ENCODE measurements at regions not wholly inside any gene's neighbourhood (a gene's known extent, or its start where the extent isn't known, plus 50 kb on each side); places are given as distances from the start of the nearest gene placed in this dataset.
"Not testable (repeated sequence)": the region's sequence is repeated elsewhere in the genome, so short reads cannot be mapped to it uniquely, and the experiment has no call there.

GRCh38 chrX:1734806-1735205 is 119.9 kb downstream of the ASMT start:
- DNase-seq (ENCODE audit: insufficient read length, low spot score) (no peak), FAIRE-seq (no peak)
- TF ChIP-seq TAF1 (IDR thresholded peaks at IDR 0.05; ENCODE audit: low read depth, low read length) (no peak), PAX5 (IDR thresholded peaks at IDR 0.05; ENCODE audit: insufficient read depth, low read length, severe bottlenecking) (no peak), POLR2AphosphoS5 (IDR thresholded peaks at IDR 0.05; ENCODE audit: low read depth, low read length) (no peak), SPI1 (IDR thresholded peaks at IDR 0.05; ENCODE audit: low read depth, low read length) (no peak), POU2F2 (IDR thresholded peaks at IDR 0.05; ENCODE audit: low read depth, low read length) (no peak), POLR2A (IDR thresholded peaks at IDR 0.05; ENCODE audit: low read depth, low read length) (no peak)

GRCh38 chrX:1741816-1742394 is 127.0 kb downstream of the ASMT start:
- no peak for TF ChIP-seq PAX5 (IDR thresholded peaks at IDR 0.05; ENCODE audit: insufficient read depth, low read length, severe bottlenecking)
- no peak for TF ChIP-seq TAF1 (IDR thresholded peaks at IDR 0.05; ENCODE audit: low read depth, low read length)
- no peak for TF ChIP-seq POLR2A (IDR thresholded peaks at IDR 0.05; ENCODE audit: low read depth, low read length)
- TF ChIP-seq SPI1 (IDR thresholded peaks at IDR 0.05; ENCODE audit: low read depth, low read length), result no peak
- no peak for TF ChIP-seq POLR2AphosphoS5 (IDR thresholded peaks at IDR 0.05; ENCODE audit: low read depth, low read length)
- TF ChIP-seq POU2F2 (IDR thresholded peaks at IDR 0.05; ENCODE audit: low read depth, low read length), result no peak
- FAIRE-seq (no peak), DNase-seq (ENCODE audit: insufficient read length, low spot score) (no peak)

- no peak for FAIRE-seq
- DNase-seq (ENCODE audit: insufficient read length, low spot score), result no peak
- no peak for TF ChIP-seq SPI1 (IDR thresholded peaks at IDR 0.05; ENCODE audit: low read depth, low read length)
- TF ChIP-seq TAF1 (IDR thresholded peaks at IDR 0.05; ENCODE audit: low read depth, low read length), result no peak
- TF ChIP-seq POU2F2 (IDR thresholded peaks at IDR 0.05; ENCODE audit: low read depth, low read length), result no peak
- TF ChIP-seq PAX5 (IDR thresholded peaks at IDR 0.05; ENCODE audit: insufficient read depth, low read length, severe bottlenecking), result no peak
- no peak for TF ChIP-seq POLR2AphosphoS5 (IDR thresholded peaks at IDR 0.05; ENCODE audit: low read depth, low read length)
- no peak for TF ChIP-seq POLR2A (IDR thresholded peaks at IDR 0.05; ENCODE audit: low read depth, low read length)
These were observed 128.2 kb downstream of the ASMT start for GRCh38 chrX:1743105-1743504.

- TF ChIP-seq PAX5 (IDR thresholded peaks at IDR 0.05; ENCODE audit: insufficient read depth, low read length, severe bottlenecking), result no peak
- no peak for DNase-seq (ENCODE audit: insufficient read length, low spot score)
- no peak for FAIRE-seq
These were observed 128.8 kb downstream of the ASMT start for GRCh38 chrX:1743663-1744062.

GRCh38 chrX:1748408-1748807 is 133.5 kb downstream of the ASMT start:
- DNase-seq (ENCODE audit: insufficient read length, low spot score) (no peak), FAIRE-seq (no peak)
- no peak for TF ChIP-seq TAF1 (IDR thresholded peaks at IDR 0.05; ENCODE audit: low read depth, low read length)
- no peak for TF ChIP-seq POLR2A (IDR thresholded peaks at IDR 0.05; ENCODE audit: low read depth, low read length)
- TF ChIP-seq SPI1 (IDR thresholded peaks at IDR 0.05; ENCODE audit: low read depth, low read length), result no peak
- TF ChIP-seq POLR2AphosphoS5 (IDR thresholded peaks at IDR 0.05; ENCODE audit: low read depth, low read length), result no peak
- TF ChIP-seq POU2F2 (IDR thresholded peaks at IDR 0.05; ENCODE audit: low read depth, low read length), result no peak

- TF ChIP-seq POLR2AphosphoS5 (IDR thresholded peaks at IDR 0.05; ENCODE audit: low read depth, low read length) (no peak), PAX5 (IDR thresholded peaks at IDR 0.05; ENCODE audit: insufficient read depth, low read length, severe bottlenecking) (no peak), POU2F2 (IDR thresholded peaks at IDR 0.05; ENCODE audit: low read depth, low read length) (no peak), POLR2A (IDR thresholded peaks at IDR 0.05; ENCODE audit: low read depth, low read length) (no peak), SPI1 (IDR thresholded peaks at IDR 0.05; ENCODE audit: low read depth, low read length) (no peak), TAF1 (IDR thresholded peaks at IDR 0.05; ENCODE audit: low read depth, low read length) (no peak)
- DNase-seq (ENCODE audit: insufficient read length, low spot score) (no peak), FAIRE-seq (no peak)
These were observed 134.6 kb downstream of the ASMT start for GRCh38 chrX:1749499-1749898.

GRCh38 chrX:1750267-1750666 is 135.4 kb downstream of the ASMT start:
- FAIRE-seq (no peak), DNase-seq (ENCODE audit: insufficient read length, low spot score) (no peak)

GRCh38 chrX:1751781-1752180 is 136.9 kb downstream of the ASMT start:
- DNase-seq (ENCODE audit: insufficient read length, low spot score) (no peak), FAIRE-seq (no peak)
- no peak for TF ChIP-seq POLR2AphosphoS5 (IDR thresholded peaks at IDR 0.05; ENCODE audit: low read depth, low read length)

More at GRCh38 chrX:1750267-1750666, 135.4 kb downstream of the ASMT start:
- TF ChIP-seq POLR2A (IDR thresholded peaks at IDR 0.05; ENCODE audit: low read depth, low read length) (no peak), TAF1 (IDR thresholded peaks at IDR 0.05; ENCODE audit: low read depth, low read length) (no peak), SPI1 (IDR thresholded peaks at IDR 0.05; ENCODE audit: low read depth, low read length) (no peak), PAX5 (IDR thresholded peaks at IDR 0.05; ENCODE audit: insufficient read depth, low read length, severe bottlenecking) (no peak), POLR2AphosphoS5 (IDR thresholded peaks at IDR 0.05; ENCODE audit: low read depth, low read length) (no peak), POU2F2 (IDR thresholded peaks at IDR 0.05; ENCODE audit: low read depth, low read length) (no peak)

- not testable (repeated sequence) for DNase-seq (ENCODE audit: insufficient read length, low spot score)
- FAIRE-seq, result peak; percentile 23
These were observed 137.9 kb downstream of the ASMT start for GRCh38 chrX:1752799-1753198.

- FAIRE-seq (no peak), DNase-seq (ENCODE audit: insufficient read length, low spot score) (no peak)
- TF ChIP-seq POLR2AphosphoS5 (IDR thresholded peaks at IDR 0.05; ENCODE audit: low read depth, low read length) (no peak), POLR2A (IDR thresholded peaks at IDR 0.05; ENCODE audit: low read depth, low read length) (no peak), TAF1 (IDR thresholded peaks at IDR 0.05; ENCODE audit: low read depth, low read length) (no peak), PAX5 (IDR thresholded peaks at IDR 0.05; ENCODE audit: insufficient read depth, low read length, severe bottlenecking) (no peak), POU2F2 (IDR thresholded peaks at IDR 0.05; ENCODE audit: low read depth, low read length) (no peak), SPI1 (IDR thresholded peaks at IDR 0.05; ENCODE audit: low read depth, low read length) (no peak)
These were observed 139.2 kb downstream of the ASMT start for GRCh38 chrX:1754077-1754476.

GRCh38 chrX:1763294-1763693 is 148.4 kb downstream of the ASMT start:
- DNase-seq (ENCODE audit: insufficient read length, low spot score), result no peak
- TF ChIP-seq PAX5 (IDR thresholded peaks at IDR 0.05; ENCODE audit: insufficient read depth, low read length, severe bottlenecking) (no peak), SPI1 (IDR thresholded peaks at IDR 0.05; ENCODE audit: low read depth, low read length) (no peak), POLR2A (IDR thresholded peaks at IDR 0.05; ENCODE audit: low read depth, low read length) (no peak)

GRCh38 chrX:1764883-1765364 is 150.1 kb downstream of the ASMT start:
- FAIRE-seq (peak; percentile 52), DNase-seq (ENCODE audit: insufficient read length, low spot score) (peak; percentile 30)

More at GRCh38 chrX:1763294-1763693, 148.4 kb downstream of the ASMT start:
- no peak for FAIRE-seq

Measured in GM12891 (cell line).